Liver (tissue), 7 donors: ENCODE measurements at regions not wholly inside any gene's neighbourhood (a gene's known extent, or its start where the extent isn't known, plus 50 kb on each side); places are given as distances from the start of the nearest gene placed in this dataset.

Source experiments
- DNase-seq: peaks from one replicate; pipeline ENCODE4 v3.0.0-alpha.2; 2017; ENCODE audit warnings: low spot score
- H3K27ac ChIP-seq, 2 donors: one replicate each; pipeline ENCODE4 v1.7.0; 2013; ENCODE audit warnings: inconsistent platforms in 2 of 2, low read length in 2 of 2, control low read depth in 1 of 2, low read depth in 1 of 2, mild to moderate bottlenecking in 1 of 2
- H3K27me3 ChIP-seq, 4 donors: one replicate each; pipeline versions ENCODE4 v1.6.1 to v1.7.0; 2013; ENCODE audit warnings: low read length in 3 of 4, inconsistent platforms in 1 of 4, mild to moderate bottlenecking in 1 of 4, moderate library complexity in 1 of 4; ENCODE audit not compliant: control insufficient read depth in 4 of 4, insufficient read depth in 4 of 4
- H3K36me3 ChIP-seq, 4 donors: one replicate each; pipeline versions ENCODE4 v1.6.1 to v1.7.0; 2013; ENCODE audit warnings: low read length in 3 of 4, mild to moderate bottlenecking in 3 of 4, low read depth in 1 of 4, moderate library complexity in 1 of 4; ENCODE audit not compliant: control insufficient read depth in 4 of 4, insufficient read depth in 3 of 4
- H3K4me1 ChIP-seq, 4 donors: one replicate each; pipeline versions ENCODE4 v1.6.1 to v1.7.0; 2013; ENCODE audit warnings: low read length in 3 of 4, mild to moderate bottlenecking in 3 of 4, moderate library complexity in 1 of 4; ENCODE audit not compliant: control insufficient read depth in 4 of 4, insufficient read depth in 4 of 4
- H3K4me3 ChIP-seq, 3 donors: one replicate each; pipeline versions ENCODE4 v1.6.1 to v1.7.0; 2013; ENCODE audit warnings: low read length in 3 of 3, control low read depth in 1 of 3, low read depth in 1 of 3, mild to moderate bottlenecking in 1 of 3
- H3K9ac ChIP-seq, 2 donors: one replicate each; pipeline ENCODE4 v1.7.0; 2013; ENCODE audit warnings: low read length in 2 of 2, mild to moderate bottlenecking in 2 of 2, moderate library complexity in 2 of 2, control low read depth in 1 of 2, low read depth in 1 of 2
- H3K9me3 ChIP-seq, 4 donors: one replicate each; pipeline versions ENCODE4 v1.6.1 to v1.7.0; 2013; ENCODE audit warnings: low read length in 3 of 4; ENCODE audit not compliant: control insufficient read depth in 4 of 4
- EGR1 ChIP-seq, 2 donors: IDR thresholded peaks; 2 replicates each; pipeline ENCODE4 v1.6.1; 2016 to 2018; ENCODE audit warnings: antibody characterized with exemption in 2 of 2, low read depth in 2 of 2
- FOXA1 ChIP-seq: IDR thresholded peaks from 2 replicates; pipeline ENCODE4 v1.6.1; 2016; ENCODE audit warnings: antibody characterized with exemption
- GABPA ChIP-seq, 2 donors: IDR thresholded peaks in 1 of 2; conservative IDR thresholded peaks in 1 of 2; 2 replicates each; pipeline ENCODE4 v1.6.1; 2016; ENCODE audit warnings: antibody characterized with exemption in 2 of 2, mild to moderate bottlenecking in 1 of 2, moderate library complexity in 1 of 2
- HNF4A ChIP-seq, 2 donors: conservative IDR thresholded peaks; 2 replicates each; pipeline ENCODE4 v1.6.1; 2016; ENCODE audit warnings: antibody characterized with exemption in 2 of 2, mild to moderate bottlenecking in 2 of 2
- HNF4G ChIP-seq: IDR thresholded peaks from 2 replicates; pipeline ENCODE4 v1.6.1; 2016; ENCODE audit warnings: antibody characterized with exemption
- RAD21 ChIP-seq, 2 donors: IDR thresholded peaks; 2 replicates each; pipeline ENCODE4 v1.6.1; 2016; ENCODE audit warnings: antibody characterized with exemption in 2 of 2, mild to moderate bottlenecking in 2 of 2
- RXRA ChIP-seq, 2 donors: IDR thresholded peaks; 2 replicates each; pipeline ENCODE4 v1.6.1; 2017 to 2018; ENCODE audit warnings: antibody characterized with exemption in 2 of 2, mild to moderate bottlenecking in 1 of 2
- SP1 ChIP-seq: IDR thresholded peaks from 2 replicates; pipeline ENCODE4 v1.6.1; 2018; ENCODE audit warnings: antibody characterized with exemption, mild to moderate bottlenecking
- WGBS: extraction: QIAGEN DNeasy Blood & Tissue Kit; methylation state at CpG from one replicate; pipeline ENCODE4 v1.1.7; 2013; 5-methylcytosine and 5-hydroxymethylcytosine counted together
- TF ChIP-seq, protein P1 (sequence below): IDR thresholded peaks from 2 replicates; pipeline ENCODE4 v1.6.1; 2016; ENCODE audit warnings: antibody characterized with exemption
- TF ChIP-seq, protein P2 (sequence below): IDR thresholded peaks from 2 replicates; pipeline ENCODE4 v1.6.1; 2016; ENCODE audit warnings: antibody characterized with exemption, mild to moderate bottlenecking
- TF ChIP-seq, protein P3 (sequence below): IDR thresholded peaks from 2 replicates; pipeline ENCODE4 v1.6.1; 2016; ENCODE audit warnings: antibody characterized with exemption
- donor health status: healthy.
- donor health status: healthy.
- donor health status: healthy.
- donor health status: healthy.

DNA sequence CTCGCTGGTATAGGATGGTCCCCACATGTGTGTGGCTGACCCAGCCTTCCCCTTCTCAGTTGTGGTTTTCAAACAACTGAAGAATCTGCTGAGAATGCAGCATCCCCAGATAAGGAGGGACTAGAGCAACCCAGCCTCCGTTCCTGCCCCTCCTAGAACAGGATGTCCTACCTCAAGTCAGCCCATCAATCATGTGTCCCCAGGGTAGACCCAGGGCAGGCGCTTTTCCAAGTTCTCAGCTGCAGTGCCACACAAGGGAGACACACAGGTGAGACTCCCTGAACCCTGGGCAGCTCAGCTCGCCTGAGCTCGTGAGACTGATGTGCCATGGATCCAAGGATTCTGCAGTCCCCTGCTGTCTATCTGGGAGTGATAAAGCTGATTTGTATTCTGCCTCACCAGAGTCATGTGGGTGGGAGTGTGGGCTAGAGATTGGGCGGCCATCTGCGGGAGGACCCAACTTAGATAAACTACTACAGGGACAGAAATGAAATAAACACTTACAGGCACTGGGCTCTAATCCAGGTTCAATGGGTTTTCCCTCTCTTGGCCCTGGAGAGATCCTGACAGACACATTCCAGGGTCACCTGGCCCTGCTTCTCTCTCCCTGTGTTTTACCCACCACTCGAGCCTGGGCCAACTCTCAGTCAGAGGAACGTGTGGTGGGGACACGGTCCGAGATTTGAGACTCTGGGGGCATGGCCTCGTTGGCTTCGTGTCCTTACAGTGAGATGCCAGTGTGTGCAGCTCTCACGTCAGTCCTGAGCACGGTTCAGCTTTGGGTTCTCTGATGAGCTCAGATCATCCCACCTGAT, 303.5 kb upstream of the SFSWAP start:
- no peak overlapping the region for H3K27ac ChIP-seq
- no peak overlapping the region for H3K4me3 ChIP-seq
- TF ChIP-seq RXRA (IDR thresholded peaks at IDR 0.05) = no peak
- no peak for TF ChIP-seq HNF4G
- no peak for TF ChIP-seq HNF4A (conservative IDR thresholded peaks at IDR 0.05)
- TF ChIP-seq SP1 = no peak
- no peak for TF ChIP-seq RAD21 (IDR thresholded peaks at IDR 0.05)
- TF ChIP-seq EGR1 (IDR thresholded peaks at IDR 0.05; ENCODE audit: low read depth in 2 of 2) = no peak
- TF ChIP-seq, protein P1, sequence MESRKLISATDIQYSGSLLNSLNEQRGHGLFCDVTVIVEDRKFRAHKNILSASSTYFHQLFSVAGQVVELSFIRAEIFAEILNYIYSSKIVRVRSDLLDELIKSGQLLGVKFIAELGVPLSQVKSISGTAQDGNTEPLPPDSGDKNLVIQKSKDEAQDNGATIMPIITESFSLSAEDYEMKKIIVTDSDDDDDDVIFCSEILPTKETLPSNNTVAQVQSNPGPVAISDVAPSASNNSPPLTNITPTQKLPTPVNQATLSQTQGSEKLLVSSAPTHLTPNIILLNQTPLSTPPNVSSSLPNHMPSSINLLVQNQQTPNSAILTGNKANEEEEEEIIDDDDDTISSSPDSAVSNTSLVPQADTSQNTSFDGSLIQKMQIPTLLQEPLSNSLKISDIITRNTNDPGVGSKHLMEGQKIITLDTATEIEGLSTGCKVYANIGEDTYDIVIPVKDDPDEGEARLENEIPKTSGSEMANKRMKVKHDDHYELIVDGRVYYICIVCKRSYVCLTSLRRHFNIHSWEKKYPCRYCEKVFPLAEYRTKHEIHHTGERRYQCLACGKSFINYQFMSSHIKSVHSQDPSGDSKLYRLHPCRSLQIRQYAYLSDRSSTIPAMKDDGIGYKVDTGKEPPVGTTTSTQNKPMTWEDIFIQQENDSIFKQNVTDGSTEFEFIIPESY = no peak
- H3K27me3 ChIP-seq = peaks cover 0 to 4% (median 2%) of the 10 kb centered on the region in 4 donors
- no peak overlapping the region for H3K9ac ChIP-seq
- no peaks in the 10 kb centered on the region for H3K9me3 ChIP-seq
- DNase-seq = no peak
- H3K4me1 ChIP-seq = no peaks in the 10 kb centered on the region
- 60% methylated on average over 15 of the region's 15 CpGs for WGBS
- no peaks in the 10 kb centered on the region for H3K36me3 ChIP-seq

DNA sequence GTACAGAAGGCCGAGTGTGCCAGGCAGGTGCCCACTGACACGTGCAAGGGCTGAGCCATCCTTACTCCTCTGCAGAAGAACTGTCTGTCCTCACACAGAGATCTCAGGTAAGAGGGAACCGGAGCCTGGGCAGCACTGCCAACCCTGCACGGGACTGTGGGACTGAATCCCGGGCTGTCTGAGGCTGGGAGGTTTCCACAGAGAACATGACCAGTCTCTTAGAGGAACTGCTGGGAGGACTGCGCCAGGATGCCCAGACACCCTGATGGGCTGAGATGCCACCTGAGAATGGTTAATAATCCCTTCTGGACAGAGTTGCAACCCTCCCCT, 302.9 kb upstream of the SFSWAP start:
- Histone ChIP-seq H3K36me3 (no peaks in the 10 kb centered on the region), H3K4me1 (no peaks in the 10 kb centered on the region), H3K4me3 (no peak overlapping the region), H3K27ac (no peak overlapping the region), H3K9ac (no peak overlapping the region), H3K9me3 (no peaks in the 10 kb centered on the region), H3K27me3 (peaks cover 0 to 4% (median 2%) of the 10 kb centered on the region in 4 donors)
- WGBS = 74% methylated on average over 6 of the region's 6 CpGs
- TF ChIP-seq HNF4A (conservative IDR thresholded peaks at IDR 0.05) = no peak
- TF ChIP-seq GABPA (IDR thresholded peaks at IDR 0.05 in 1 of 2, conservative IDR thresholded peaks at IDR 0.05 in 1 of 2) = no peak
- TF ChIP-seq, protein P2, sequence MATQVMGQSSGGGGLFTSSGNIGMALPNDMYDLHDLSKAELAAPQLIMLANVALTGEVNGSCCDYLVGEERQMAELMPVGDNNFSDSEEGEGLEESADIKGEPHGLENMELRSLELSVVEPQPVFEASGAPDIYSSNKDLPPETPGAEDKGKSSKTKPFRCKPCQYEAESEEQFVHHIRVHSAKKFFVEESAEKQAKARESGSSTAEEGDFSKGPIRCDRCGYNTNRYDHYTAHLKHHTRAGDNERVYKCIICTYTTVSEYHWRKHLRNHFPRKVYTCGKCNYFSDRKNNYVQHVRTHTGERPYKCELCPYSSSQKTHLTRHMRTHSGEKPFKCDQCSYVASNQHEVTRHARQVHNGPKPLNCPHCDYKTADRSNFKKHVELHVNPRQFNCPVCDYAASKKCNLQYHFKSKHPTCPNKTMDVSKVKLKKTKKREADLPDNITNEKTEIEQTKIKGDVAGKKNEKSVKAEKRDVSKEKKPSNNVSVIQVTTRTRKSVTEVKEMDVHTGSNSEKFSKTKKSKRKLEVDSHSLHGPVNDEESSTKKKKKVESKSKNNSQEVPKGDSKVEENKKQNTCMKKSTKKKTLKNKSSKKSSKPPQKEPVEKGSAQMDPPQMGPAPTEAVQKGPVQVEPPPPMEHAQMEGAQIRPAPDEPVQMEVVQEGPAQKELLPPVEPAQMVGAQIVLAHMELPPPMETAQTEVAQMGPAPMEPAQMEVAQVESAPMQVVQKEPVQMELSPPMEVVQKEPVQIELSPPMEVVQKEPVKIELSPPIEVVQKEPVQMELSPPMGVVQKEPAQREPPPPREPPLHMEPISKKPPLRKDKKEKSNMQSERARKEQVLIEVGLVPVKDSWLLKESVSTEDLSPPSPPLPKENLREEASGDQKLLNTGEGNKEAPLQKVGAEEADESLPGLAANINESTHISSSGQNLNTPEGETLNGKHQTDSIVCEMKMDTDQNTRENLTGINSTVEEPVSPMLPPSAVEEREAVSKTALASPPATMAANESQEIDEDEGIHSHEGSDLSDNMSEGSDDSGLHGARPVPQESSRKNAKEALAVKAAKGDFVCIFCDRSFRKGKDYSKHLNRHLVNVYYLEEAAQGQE = no peak
- TF ChIP-seq, protein P3, sequence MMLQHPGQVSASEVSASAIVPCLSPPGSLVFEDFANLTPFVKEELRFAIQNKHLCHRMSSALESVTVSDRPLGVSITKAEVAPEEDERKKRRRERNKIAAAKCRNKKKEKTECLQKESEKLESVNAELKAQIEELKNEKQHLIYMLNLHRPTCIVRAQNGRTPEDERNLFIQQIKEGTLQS = no peak
- no peak for TF ChIP-seq FOXA1
- no peak for DNase-seq

DNA sequence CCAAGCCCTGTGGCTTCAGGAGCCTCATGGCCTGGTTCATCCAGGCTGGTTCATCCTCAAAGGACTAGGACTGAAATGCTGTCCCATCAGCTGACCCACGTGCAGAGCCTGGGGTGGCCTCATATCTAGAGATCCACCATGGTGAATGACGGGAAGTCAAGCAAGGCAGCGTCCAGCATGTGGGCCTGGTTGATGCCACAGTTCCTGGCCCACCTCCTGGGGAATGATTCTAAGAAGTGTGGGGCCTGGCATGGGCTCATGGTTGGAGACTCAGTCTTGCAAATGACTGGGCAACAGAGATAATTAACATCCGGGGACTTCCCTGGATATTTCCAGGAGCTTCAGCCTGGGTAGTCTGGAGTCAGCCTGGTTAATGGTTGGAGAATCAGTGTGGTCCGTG, 302.4 kb upstream of the SFSWAP start:
- Histone ChIP-seq H3K9ac (no peak overlapping the region), H3K27ac (no peak overlapping the region), H3K4me3 (no peak overlapping the region), H3K4me1 (no peaks in the 10 kb centered on the region), H3K27me3 (peaks cover 0 to 4% (median 2%) of the 10 kb centered on the region in 4 donors), H3K9me3 (no peaks in the 10 kb centered on the region), H3K36me3 (no peaks in the 10 kb centered on the region)
- no peak for DNase-seq
- TF ChIP-seq SP1 (no peak), RAD21 (IDR thresholded peaks at IDR 0.05) (no peak), FOXA1 (no peak), EGR1 (IDR thresholded peaks at IDR 0.05; ENCODE audit: low read depth in 2 of 2) (no peak), GABPA (IDR thresholded peaks at IDR 0.05 in 1 of 2, conservative IDR thresholded peaks at IDR 0.05 in 1 of 2) (no peak)
- TF ChIP-seq, protein P2 = no peak
- TF ChIP-seq, protein P1 = no peak
- WGBS = 71% methylated on average over 5 of the region's 5 CpGs
